ENCODE measurements at regions not wholly inside any gene's neighbourhood (a gene's known extent, or its start where the extent isn't known, plus 50 kb on each side); places are given as distances from the start of the nearest gene placed in this dataset.

DNA sequence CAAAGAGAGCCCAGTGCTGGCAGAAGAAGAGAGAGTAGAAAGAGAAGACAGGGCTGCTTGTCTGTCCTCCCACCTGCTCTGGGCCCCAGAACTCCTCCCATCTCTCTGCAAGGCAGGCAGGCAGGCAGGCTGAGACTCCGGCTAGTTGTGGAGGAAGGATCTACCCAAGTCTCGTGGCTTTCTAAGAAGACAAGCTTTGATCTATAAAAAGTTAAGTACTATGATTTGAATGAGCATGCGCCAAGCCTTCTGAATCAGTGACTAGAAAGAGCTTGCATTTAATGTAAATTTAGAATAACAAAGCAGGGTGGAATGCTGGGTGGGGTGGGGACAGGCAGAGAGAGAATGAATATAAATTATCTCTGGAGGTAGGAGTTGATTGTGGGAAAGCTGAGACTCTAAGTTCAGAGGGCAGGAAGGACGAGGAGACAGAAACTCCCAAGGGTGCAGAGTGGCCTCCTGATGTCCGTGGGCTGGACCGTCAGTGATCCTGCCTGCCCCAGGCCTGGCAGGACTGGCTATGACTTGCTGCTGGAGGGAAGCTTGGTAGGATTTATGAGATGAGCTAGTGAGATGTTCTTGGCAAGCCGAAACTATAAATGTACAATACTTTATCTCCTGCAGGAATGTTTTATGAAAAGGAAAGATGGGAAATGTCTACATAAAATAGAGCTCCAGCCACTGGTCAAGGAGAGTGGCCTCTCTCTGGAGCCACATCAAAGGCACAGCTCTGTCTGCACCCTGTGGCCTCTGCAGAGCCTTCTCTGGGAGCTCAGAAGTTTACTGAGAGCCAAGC is 447.5 kb downstream of the TNS1 start:
- no peak overlapping the region for H3K9ac ChIP-seq (ENCODE audit: low read length)
- no peak overlapping the region for H3K4me3 ChIP-seq (ENCODE audit: insufficient read depth, low read depth, low read length)
- no peak overlapping the region for H2AFZ ChIP-seq (ENCODE audit: low read depth, low read length)
- H3K79me2 ChIP-seq (ENCODE audit: insufficient read depth, low read length) = no peaks in the 10 kb centered on the region
- no peak for DNase-seq (ENCODE audit: low read depth)
- H3K27ac ChIP-seq (ENCODE audit: low read depth, low read length) = no peak overlapping the region
- no peaks in the 10 kb centered on the region for H3K36me3 ChIP-seq (ENCODE audit: insufficient read depth, low read length)
- no peak for TF ChIP-seq EZH2 (IDR thresholded peaks at IDR 0.05; ENCODE audit: insufficient read depth, low read length)
- H4K20me1 ChIP-seq (ENCODE audit: insufficient read depth, low read length) = no peaks in the 10 kb centered on the region
- peaks cover 4% of the 10 kb centered on the region for H3K27me3 ChIP-seq (ENCODE audit: insufficient read depth, low read length)
- Mint-ChIP-seq H3K4me3 (ENCODE audit: unreplicated experiment) (no peak overlapping the region), H3K36me3 (ENCODE audit: low read depth, unreplicated experiment) (peaks cover 2% of the 10 kb centered on the region), H3K9me3 (ENCODE audit: unreplicated experiment) (no peaks in the 10 kb centered on the region), H3K4me1 (ENCODE audit: low read depth, unreplicated experiment) (peaks cover 57% of the 10 kb centered on the region), H3K27me3 (ENCODE audit: low read depth, unreplicated experiment) (peaks cover 4% of the 10 kb centered on the region), H3K27ac (ENCODE audit: unreplicated experiment) (peak overlapping the region; percentile 1)
- FAIRE-seq = no peak
- H3K4me1 ChIP-seq (ENCODE audit: insufficient read depth, low read length) = peaks cover 12% of the 10 kb centered on the region
- no peaks in the 10 kb centered on the region for H3K9me3 ChIP-seq (ENCODE audit: insufficient read depth, low read depth, low read length)
- H3K4me2 ChIP-seq (ENCODE audit: low read length) = no peak overlapping the region

DNA sequence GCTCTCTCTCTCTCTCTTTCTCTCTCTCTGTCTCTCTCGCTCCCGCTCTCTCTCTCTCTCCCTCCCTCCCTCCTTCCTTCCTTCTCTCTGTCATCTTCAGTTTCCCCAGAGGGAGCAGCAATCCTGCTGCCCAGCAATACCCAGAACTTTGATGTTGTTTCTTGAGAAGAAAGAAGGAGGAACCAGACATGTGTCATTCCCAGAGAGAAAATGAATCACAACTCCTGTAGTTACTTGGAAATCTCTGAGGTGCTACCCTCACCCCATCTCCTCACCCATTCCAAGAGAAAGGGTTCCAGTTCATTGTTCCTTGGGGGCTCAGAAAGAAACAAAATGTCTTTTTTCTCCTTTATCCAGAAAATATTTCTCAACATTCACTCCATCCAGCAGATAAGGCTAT is 449.1 kb downstream of the TNS1 start:
- Histone ChIP-seq H3K79me2 (ENCODE audit: insufficient read depth, low read length) (no peaks in the 10 kb centered on the region), H3K36me3 (ENCODE audit: insufficient read depth, low read length) (no peaks in the 10 kb centered on the region), H4K20me1 (ENCODE audit: insufficient read depth, low read length) (no peaks in the 10 kb centered on the region), H3K4me2 (ENCODE audit: low read length) (no peak overlapping the region), H3K4me3 (ENCODE audit: insufficient read depth, low read depth, low read length) (no peak overlapping the region), H3K9me3 (ENCODE audit: insufficient read depth, low read depth, low read length) (no peaks in the 10 kb centered on the region), H3K27ac (ENCODE audit: low read depth, low read length) (no peak overlapping the region), H2AFZ (ENCODE audit: low read depth, low read length) (no peak overlapping the region), H3K4me1 (ENCODE audit: insufficient read depth, low read length) (peaks cover 12% of the 10 kb centered on the region), H3K9ac (ENCODE audit: low read length) (no peak overlapping the region), H3K27me3 (ENCODE audit: insufficient read depth, low read length) (peaks cover 2% of the 10 kb centered on the region)
- peaks cover 2% of the 10 kb centered on the region for H3K36me3 Mint-ChIP-seq (ENCODE audit: low read depth, unreplicated experiment)
- FAIRE-seq = no peak
- peaks cover 53% of the 10 kb centered on the region for H3K4me1 Mint-ChIP-seq (ENCODE audit: low read depth, unreplicated experiment)
- no peaks in the 10 kb centered on the region for H3K9me3 Mint-ChIP-seq (ENCODE audit: unreplicated experiment)
- DNase-seq (ENCODE audit: low read depth) = no peak
- H3K27me3 Mint-ChIP-seq (ENCODE audit: low read depth, unreplicated experiment) = peaks cover 4% of the 10 kb centered on the region
- TF ChIP-seq, protein P1, sequence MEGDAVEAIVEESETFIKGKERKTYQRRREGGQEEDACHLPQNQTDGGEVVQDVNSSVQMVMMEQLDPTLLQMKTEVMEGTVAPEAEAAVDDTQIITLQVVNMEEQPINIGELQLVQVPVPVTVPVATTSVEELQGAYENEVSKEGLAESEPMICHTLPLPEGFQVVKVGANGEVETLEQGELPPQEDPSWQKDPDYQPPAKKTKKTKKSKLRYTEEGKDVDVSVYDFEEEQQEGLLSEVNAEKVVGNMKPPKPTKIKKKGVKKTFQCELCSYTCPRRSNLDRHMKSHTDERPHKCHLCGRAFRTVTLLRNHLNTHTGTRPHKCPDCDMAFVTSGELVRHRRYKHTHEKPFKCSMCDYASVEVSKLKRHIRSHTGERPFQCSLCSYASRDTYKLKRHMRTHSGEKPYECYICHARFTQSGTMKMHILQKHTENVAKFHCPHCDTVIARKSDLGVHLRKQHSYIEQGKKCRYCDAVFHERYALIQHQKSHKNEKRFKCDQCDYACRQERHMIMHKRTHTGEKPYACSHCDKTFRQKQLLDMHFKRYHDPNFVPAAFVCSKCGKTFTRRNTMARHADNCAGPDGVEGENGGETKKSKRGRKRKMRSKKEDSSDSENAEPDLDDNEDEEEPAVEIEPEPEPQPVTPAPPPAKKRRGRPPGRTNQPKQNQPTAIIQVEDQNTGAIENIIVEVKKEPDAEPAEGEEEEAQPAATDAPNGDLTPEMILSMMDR (IDR thresholded peaks at IDR 0.05; ENCODE audit: insufficient read depth, low read depth, low read length) = no peak
- TF ChIP-seq EZH2 (IDR thresholded peaks at IDR 0.05; ENCODE audit: insufficient read depth, low read length) = no peak
- H3K27ac Mint-ChIP-seq (ENCODE audit: unreplicated experiment) = peak overlapping the region; percentile 79
- peak overlapping the region; percentile 5 for H3K4me3 Mint-ChIP-seq (ENCODE audit: unreplicated experiment)

DNA sequence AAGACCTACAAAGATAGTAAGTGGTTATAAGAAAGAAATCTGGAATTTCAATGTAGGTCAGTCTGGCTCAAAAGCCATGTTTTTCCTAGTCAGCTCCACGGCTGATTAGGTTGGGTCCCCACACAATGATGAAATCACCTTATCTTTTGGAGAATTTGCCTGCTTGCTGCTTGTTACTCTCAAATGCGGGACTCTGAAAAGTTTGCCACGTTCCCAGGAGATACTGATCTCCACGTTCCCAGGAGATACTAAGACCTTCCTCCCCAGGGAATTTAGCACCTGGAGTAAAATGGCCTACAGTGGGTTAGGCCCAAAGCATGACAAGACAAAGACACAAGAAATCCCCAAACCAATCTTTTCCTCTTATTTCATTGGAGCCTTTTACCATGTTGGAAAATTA is 449.6 kb downstream of the TNS1 start:
- no peak for FAIRE-seq
- peaks cover 2% of the 10 kb centered on the region for H3K36me3 Mint-ChIP-seq (ENCODE audit: low read depth, unreplicated experiment)
- Histone ChIP-seq H3K4me1 (ENCODE audit: insufficient read depth, low read length) (peaks cover 12% of the 10 kb centered on the region), H4K20me1 (ENCODE audit: insufficient read depth, low read length) (no peaks in the 10 kb centered on the region), H3K36me3 (ENCODE audit: insufficient read depth, low read length) (no peaks in the 10 kb centered on the region), H3K4me2 (ENCODE audit: low read length) (no peak overlapping the region), H3K9ac (ENCODE audit: low read length) (no peak overlapping the region), H3K79me2 (ENCODE audit: insufficient read depth, low read length) (no peaks in the 10 kb centered on the region), H3K4me3 (ENCODE audit: insufficient read depth, low read depth, low read length) (no peak overlapping the region), H3K9me3 (ENCODE audit: insufficient read depth, low read depth, low read length) (no peaks in the 10 kb centered on the region), H3K27ac (ENCODE audit: low read depth, low read length) (no peak overlapping the region), H2AFZ (ENCODE audit: low read depth, low read length) (no peak overlapping the region), H3K27me3 (ENCODE audit: insufficient read depth, low read length) (peaks cover 2% of the 10 kb centered on the region)
- peak overlapping the region; percentile 79 for H3K27ac Mint-ChIP-seq (ENCODE audit: unreplicated experiment)
- no peaks in the 10 kb centered on the region for H3K9me3 Mint-ChIP-seq (ENCODE audit: unreplicated experiment)
- TF ChIP-seq, protein P1 (IDR thresholded peaks at IDR 0.05; ENCODE audit: insufficient read depth, low read depth, low read length) = no peak
- no peak for TF ChIP-seq EZH2 (IDR thresholded peaks at IDR 0.05; ENCODE audit: insufficient read depth, low read length)
- H3K4me1 Mint-ChIP-seq (ENCODE audit: low read depth, unreplicated experiment) = peaks cover 50% of the 10 kb centered on the region
- H3K4me3 Mint-ChIP-seq (ENCODE audit: unreplicated experiment) = no peak overlapping the region
- no peak for DNase-seq (ENCODE audit: low read depth)
- H3K27me3 Mint-ChIP-seq (ENCODE audit: low read depth, unreplicated experiment) = peaks cover 4% of the 10 kb centered on the region
